Peyer's patch (tissue), 4 donors: ENCODE measurements at regions not wholly inside any gene's neighbourhood (a gene's known extent, or its start where the extent isn't known, plus 50 kb on each side); places are given as distances from the start of the nearest gene placed in this dataset.

ENCODE experiments used
- CTCF ChIP-seq, 6 experiments: fragments of 450-650 bp in 4 of 6; fragments of 200-600 bp in 2 of 6; sonication (generic) in 1 of 6; IDR thresholded peaks; one replicate each; pipeline ENCODE4 v1.5.1; 2017 to 2019; ENCODE audit warnings: antibody characterized with exemption in 6 of 6, mild to moderate bottlenecking in 3 of 6, moderate library complexity in 1 of 6
- POLR2A ChIP-seq, 2 donors: fragments of 450-650 bp; IDR thresholded peaks; one replicate each; pipeline ENCODE4 v1.5.1; 2017; ENCODE audit warnings: antibody characterized with exemption in 2 of 2, mild to moderate bottlenecking in 2 of 2, moderate library complexity in 2 of 2

- TF ChIP-seq CTCF (IDR thresholded peaks at IDR 0.05) = no peak
- no peak for TF ChIP-seq POLR2A (IDR thresholded peaks at IDR 0.05)
Measured at GRCh38 chr5:89893546-89893945, 516.0 kb downstream of the CETN3 start.
